Prostate gland (tissue), 2 donors: ENCODE measurements at regions not wholly inside any gene's neighbourhood (a gene's known extent, or its start where the extent isn't known, plus 50 kb on each side); places are given as distances from the start of the nearest gene placed in this dataset.

Experiments
- CTCF ChIP-seq, 4 experiments: fragments of 200-600 bp in 2 of 4; fragments of 450-650 bp in 2 of 4; sonication (generic) in 2 of 4; IDR thresholded peaks; 1 replicate in 3 of 4; 2 replicates in 1 of 4; pipeline ENCODE4 v1.5.1; 2016 to 2019; ENCODE audit warnings: antibody characterized with exemption in 4 of 4, mild to moderate bottlenecking in 2 of 4, moderate library complexity in 2 of 4
- POLR2A ChIP-seq: fragments of 450-650 bp; IDR thresholded peaks from one replicate; pipeline ENCODE4 v1.6.1; 2016; ENCODE audit warnings: antibody characterized with exemption, mild to moderate bottlenecking
- POLR2AphosphoS5 ChIP-seq: sonication (generic); formaldehyde crosslinking; IDR thresholded peaks from one replicate; pipeline ENCODE4 v1.6.1; 2017; ENCODE audit warnings: antibody characterized with exemption

- TF ChIP-seq CTCF (IDR thresholded peaks at IDR 0.05) (no peak), POLR2A (no peak), POLR2AphosphoS5 (no peak)
Observed at GRCh38 chr6:168165891-168166290, 86.9 kb upstream of the FRMD1 start.
